ENCODE measurements at regions not wholly inside any gene's neighbourhood (a gene's known extent, or its start where the extent isn't known, plus 50 kb on each side); places are given as distances from the start of the nearest gene placed in this dataset.

DNA sequence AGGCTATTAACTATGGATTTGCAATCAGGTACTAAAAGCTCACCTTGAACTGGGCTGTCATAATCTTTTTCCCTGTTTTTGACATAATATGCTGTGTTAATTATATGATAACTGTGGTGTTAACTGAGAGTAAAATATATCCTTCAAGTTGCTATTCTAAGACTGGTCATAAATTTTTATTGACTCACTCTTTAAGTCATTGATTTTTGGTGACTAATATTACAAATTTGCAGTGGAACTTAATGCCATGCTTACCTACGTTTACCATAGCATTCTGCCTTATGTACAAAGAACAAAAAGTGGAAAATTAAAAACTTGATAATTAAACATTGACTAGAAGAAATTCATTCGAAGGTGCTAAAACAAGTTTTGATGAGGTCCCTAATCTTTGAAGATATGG lies 872.4 kb downstream of the BRINP3 start:
- TF ChIP-seq, protein P1, sequence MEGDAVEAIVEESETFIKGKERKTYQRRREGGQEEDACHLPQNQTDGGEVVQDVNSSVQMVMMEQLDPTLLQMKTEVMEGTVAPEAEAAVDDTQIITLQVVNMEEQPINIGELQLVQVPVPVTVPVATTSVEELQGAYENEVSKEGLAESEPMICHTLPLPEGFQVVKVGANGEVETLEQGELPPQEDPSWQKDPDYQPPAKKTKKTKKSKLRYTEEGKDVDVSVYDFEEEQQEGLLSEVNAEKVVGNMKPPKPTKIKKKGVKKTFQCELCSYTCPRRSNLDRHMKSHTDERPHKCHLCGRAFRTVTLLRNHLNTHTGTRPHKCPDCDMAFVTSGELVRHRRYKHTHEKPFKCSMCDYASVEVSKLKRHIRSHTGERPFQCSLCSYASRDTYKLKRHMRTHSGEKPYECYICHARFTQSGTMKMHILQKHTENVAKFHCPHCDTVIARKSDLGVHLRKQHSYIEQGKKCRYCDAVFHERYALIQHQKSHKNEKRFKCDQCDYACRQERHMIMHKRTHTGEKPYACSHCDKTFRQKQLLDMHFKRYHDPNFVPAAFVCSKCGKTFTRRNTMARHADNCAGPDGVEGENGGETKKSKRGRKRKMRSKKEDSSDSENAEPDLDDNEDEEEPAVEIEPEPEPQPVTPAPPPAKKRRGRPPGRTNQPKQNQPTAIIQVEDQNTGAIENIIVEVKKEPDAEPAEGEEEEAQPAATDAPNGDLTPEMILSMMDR (IDR thresholded peaks at IDR 0.05; ENCODE audit: low read length) = no peak
- TF ChIP-seq EZH2 (IDR thresholded peaks at IDR 0.05; ENCODE audit: borderline replicate concordance, low read length) = no peak
